Non-pigmented ciliary epithelial cell (primary cell): ENCODE measurements at regions not wholly inside any gene's neighbourhood (a gene's known extent, or its start where the extent isn't known, plus 50 kb on each side); places are given as distances from the start of the nearest gene placed in this dataset.
"Not testable (repeated sequence)": the region's sequence is repeated elsewhere in the genome, so short reads cannot be mapped to it uniquely, and the experiment has no call there.

Experiments
- DNase-seq: peaks from one replicate; pipeline ENCODE4 v3.0.0-alpha.2; 2010; ENCODE audit warnings: low read depth

GRCh38 chr5:27476356-27476988 is 438.1 kb upstream of the CDH9 start:
- no peak for DNase-seq

DNA sequence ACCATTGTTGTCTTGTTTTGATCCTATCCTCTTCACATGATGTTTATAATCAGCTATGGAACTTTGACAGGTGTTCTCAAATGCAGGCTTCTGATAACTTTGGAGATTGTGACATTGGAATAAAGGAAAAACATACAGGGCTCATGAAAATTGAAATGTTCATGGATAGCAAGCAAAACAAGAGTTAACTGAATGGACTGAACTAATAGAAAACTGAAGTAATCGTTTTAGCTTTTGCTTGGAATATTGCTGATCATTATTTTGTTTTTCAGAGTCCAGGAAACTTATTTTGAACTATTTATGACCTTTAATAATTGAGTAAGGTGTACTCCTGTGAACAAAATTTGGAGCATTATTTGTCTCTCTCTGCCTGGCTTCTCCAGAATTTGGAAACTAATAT is 436.7 kb upstream of the CDH9 start:
- DNase-seq: no peak

DNA sequence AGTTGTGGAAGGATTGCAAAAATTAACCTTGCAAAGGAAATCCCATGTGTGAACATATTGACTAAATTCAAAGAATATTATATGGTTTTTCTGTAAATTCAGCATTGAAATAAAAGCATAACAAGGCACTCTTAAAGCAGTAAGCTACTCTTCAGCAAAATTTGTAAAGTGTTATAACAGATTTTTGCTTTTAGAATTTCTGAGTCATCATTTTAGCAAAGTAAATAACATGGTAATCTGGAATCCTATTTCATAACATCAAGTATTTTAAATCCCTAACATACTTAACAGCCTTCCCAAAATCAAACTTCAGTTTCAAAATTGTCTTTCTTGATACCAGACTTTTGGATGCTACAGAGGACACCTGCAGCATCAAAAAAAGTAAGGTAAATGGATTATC is 436.0 kb upstream of the CDH9 start:
- no peak for DNase-seq

GRCh38 chr5:27474047-27474309 is 435.6 kb upstream of the CDH9 start:
- no peak for DNase-seq

DNA sequence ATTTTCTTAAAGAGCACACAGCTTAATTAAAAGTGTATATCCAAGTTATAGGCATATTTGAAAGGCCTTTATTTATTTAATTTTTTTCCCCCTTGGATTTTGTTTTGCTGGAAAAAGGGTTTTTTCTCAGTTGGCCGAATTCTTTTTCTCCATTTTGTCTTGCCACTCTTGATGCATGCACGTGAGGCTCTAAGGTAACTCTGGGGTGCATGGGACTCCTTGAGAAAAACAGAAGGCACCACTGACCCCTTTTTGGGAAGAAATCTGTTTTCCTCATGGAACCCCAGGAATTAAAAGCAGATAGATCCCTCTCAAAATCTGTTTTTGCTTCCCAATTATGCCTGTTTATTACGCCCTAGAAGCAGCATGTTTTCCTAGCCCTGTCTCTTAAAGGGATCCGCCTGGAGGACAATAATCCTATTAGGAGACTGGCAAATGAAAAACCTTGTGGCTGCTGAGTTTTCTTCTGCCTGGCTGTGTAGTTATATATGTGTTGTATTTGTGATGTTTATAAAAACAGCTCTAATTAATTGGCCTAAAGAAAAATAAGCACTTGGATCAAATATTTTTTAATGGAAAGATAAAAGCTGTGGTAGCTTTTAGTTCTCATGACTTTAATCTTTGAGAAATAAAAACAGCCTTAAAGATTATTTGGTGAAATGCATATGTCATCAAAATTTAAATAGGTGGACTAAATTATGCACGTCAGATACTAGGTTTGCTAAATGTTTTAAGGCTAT is 435.1 kb upstream of the CDH9 start:
- no peak for DNase-seq

GRCh38 chr5:27472871-27473270 is 434.5 kb upstream of the CDH9 start:
- no peak for DNase-seq

DNA sequence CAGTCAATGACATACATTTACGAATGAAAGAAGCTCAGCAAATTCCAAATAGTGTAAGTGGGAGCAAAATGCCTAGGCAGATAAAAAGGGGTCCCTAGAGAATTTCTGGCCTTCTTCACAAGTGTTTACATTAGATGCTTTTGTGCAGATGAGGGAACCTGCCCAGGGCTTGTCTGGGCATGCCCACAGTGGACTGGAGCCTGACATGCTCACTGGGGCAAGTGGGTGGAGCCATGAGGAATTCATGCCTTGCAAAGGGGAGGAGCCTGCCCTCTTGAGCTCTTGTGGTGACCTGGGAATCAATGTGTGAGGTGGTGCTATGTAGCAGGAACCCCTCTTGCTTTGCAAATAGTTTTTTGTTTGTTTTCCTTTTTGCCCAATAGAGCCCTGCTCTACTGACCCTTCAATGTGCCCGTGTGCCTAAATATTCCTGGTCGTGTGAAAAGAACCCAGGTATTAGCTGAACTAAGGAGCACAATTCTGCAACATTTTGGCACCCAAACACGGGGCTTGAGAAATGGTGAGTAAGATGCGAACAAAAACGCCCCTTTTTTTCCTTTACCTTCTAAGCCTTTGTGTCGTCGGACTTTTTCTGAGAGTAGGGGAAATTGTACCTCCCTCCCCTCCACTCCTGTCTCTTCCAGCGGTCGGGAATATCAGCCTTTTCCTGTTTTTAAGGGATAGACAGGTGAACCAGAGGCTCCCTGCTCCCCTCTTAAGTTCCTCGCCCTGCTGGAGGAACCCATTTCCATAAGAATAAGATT is 433.8 kb upstream of the CDH9 start:
- DNase-seq: no peak

- no peak for DNase-seq
Observed at GRCh38 chr5:27466959-27467358, 428.6 kb upstream of the CDH9 start.

GRCh38 chr5:27465140-27465539 is 426.8 kb upstream of the CDH9 start:
- DNase-seq: no peak

DNA sequence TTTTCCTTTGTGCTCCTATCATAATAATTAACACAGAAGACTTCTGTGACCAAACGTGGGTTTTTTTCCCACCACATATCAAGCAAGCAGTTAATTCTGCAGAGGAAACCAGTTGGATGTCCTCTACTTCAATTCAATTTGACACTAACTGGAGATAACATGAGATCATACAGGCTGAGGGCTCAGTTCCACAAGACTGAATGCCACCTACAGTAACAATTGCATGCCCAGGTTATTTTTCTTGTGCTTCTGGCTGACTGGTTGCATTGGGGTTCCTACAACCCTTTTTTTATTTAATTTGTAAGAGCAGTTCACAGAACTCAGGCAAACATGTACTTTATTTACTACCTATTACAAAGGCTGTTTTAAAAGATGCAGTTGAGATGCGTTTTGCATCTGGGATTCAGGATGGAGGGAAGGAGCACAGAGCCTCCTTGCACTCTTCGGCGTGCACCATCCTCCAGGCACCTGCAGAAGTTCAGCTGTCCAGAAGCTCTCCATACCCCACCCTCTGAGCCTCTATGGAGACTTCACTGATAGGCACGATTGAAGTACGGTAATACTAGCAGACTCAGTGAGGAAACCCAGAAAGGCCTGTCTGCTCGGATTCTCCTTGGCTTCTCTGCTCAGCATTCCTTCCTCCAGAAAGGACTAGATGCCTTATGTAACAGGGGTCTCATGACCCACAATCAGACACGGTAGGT is 425.2 kb upstream of the CDH9 start:
- no peak for DNase-seq

- DNase-seq: no peak
Observed at GRCh38 chr5:27462936-27463335, 424.6 kb upstream of the CDH9 start.

DNA sequence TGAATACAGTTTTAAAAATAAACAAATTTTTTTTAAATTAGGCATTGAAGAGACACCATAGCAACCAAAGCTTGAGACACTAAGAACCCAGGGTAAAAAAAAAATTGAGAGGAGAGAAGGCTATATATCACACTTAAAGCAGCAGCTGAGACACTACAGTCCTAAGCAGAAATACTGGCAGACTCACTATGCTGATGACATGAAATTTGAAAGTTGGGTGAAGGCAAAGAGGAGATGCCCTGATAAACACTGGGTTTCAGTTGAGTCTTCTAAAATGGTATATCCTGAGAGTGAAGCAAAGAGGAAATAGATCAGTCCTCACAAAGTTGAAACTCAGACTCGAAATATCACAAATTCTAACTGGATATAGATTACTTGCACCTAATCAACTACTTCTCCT is 419.9 kb upstream of the CDH9 start:
- no peak for DNase-seq

GRCh38 chr5:27451377-27451776 is 413.0 kb upstream of the CDH9 start:
- DNase-seq: no peak

- DNase-seq: peak; percentile 6
Observed at GRCh38 chr5:27450607-27451006, 412.2 kb upstream of the CDH9 start.

DNA sequence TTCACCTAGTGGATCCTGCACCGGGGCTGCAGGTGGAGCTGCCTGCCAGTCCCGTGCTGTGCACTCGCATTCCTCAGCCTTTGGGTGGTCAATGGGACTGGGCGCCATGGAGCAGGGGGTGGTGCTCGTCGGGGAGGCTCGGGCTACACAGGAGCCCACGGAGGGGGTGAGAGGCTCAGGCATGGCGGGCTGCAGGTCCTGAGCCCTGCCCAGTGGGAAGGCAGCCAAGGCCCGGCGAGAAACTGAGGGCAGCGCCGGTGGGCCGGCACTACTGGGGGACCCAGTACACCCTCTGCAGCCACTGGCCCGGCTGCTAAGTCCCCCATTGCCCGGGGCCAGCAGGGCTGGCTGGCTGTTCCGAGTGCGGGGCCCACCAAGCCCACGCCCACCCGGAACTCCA is 401.0 kb upstream of the CDH9 start:
- not testable (repeated sequence) for DNase-seq

- DNase-seq: peak; percentile 71
Observed at GRCh38 chr5:27437594-27438200, 399.3 kb upstream of the CDH9 start.

DNA sequence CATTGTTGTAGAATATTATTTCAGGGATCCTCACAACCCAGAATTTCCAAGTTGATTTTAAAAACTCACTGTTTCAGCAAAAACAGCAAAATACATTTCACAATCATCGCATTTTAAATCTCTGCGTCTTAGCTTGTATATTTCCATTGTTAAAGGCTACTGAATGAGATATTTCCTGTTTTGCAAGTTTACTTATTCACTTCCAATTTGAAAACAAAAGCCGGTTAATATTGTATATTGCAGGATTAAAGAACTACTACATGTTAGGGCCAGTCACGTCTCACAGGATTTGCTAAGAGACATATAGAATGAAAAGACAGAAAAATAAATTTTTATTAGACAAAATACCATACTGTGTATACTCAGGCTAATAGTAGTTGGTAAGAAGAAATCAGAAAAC is 395.9 kb upstream of the CDH9 start:
- no peak for DNase-seq

- DNase-seq: no peak
Observed at GRCh38 chr5:27414099-27414498, 375.7 kb upstream of the CDH9 start.

GRCh38 chr5:27412384-27412783 is 374.0 kb upstream of the CDH9 start:
- DNase-seq: no peak

DNA sequence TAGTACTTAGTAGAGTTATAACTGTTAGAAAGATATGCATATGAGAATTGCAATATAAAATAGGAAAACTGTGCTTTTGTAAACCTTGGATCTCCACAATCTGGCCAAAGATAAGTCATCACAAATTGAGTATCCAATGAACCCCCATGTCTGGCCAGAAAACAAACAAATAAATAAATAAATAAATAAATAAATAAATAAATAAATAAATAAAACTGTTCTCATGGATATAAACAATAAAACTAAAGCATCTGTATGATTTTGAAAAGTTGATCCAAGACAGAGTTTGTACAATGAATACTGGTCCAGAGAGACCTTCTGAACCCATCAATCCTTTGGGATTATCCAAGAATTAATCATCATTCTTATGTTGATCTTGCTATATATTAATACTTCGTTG is 367.6 kb upstream of the CDH9 start:
- no peak for DNase-seq

DNA sequence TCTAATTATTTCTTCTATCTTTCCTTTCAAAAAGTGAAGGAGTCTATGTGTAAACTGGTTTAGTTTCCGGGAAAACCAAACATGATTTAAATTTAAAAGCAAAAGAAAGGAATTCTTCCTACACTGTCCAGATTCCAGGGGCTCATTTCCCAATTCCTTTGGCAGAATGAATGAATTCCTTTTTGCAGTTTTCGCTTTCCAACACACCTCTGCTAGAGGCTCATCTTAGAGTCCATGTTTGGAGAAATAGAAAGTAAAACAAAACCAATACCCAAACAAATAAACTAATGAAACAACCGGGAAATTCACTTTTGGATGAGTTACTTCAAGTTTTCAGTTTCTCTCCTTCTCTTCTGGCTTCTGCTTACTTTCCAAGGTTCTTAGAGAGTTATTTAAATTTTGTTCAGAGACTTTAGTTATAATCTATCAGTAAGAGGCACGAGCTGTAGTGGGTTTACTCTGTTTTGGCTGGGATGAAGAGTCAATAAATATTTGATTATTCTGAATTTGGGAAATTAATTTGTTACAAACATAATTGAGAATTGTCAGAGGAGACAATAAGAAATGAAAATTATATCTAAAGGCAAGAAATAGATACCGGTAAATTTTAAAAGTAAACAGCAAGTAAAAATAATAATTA is 365.0 kb upstream of the CDH9 start:
- no peak for DNase-seq

DNA sequence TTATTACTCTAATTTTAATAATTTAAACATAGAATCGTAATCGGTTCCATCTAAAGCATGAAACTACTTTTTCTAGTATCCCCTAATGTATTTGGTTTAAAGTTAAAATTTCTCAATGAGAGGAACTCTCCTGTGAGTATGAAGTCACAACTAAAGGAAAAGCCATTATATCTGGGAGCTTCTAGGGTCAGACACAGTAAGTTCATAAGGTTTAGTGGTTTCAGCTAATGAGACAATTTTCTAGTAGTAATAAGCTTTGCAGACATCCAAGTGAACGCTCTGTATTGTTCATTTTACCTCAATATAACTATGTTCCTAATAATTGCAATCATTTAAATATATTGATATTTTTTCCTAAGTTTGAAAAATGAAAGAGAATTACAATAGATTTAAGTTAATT is 364.4 kb upstream of the CDH9 start:
- DNase-seq: no peak
